GM20431 (cell line): ENCODE measurements at regions not wholly inside any gene's neighbourhood (a gene's known extent, or its start where the extent isn't known, plus 50 kb on each side); places are given as distances from the start of the nearest gene placed in this dataset.
"Not testable (repeated sequence)": the region's sequence is repeated elsewhere in the genome, so short reads cannot be mapped to it uniquely, and the experiment has no call there.

Experiments
- in situ Hi-C: fragments of 300-500 bp; cut with MseI, MboI; formaldehyde crosslinking; loops from one replicate; pipeline ENCODE4 v1.15.0; 2020; ENCODE audit warnings: low sequenced_read_pairs; ENCODE audit not compliant: unreplicated experiment

DNA sequence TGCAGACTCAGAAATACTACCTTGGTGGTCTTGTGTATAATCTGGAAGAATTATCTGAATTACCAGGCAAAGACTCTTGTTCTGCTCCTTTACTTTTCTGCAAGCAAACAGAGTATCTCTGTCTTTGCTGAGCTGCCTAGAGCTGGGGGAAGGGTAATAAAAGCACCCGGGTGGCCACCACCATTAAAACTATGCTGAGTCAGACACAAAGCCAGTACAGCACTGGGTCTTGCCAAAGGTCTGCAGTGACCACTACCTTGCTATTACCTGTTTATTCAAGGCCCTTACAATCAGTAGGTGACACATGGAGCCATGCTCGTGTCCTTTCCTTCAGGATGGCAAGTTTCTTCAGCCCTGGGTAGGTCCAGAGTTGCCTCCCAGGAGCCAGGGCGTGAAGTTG lies 420.6 kb upstream of the CNTN5 start:
- in situ Hi-C loops: no loop called here

DNA sequence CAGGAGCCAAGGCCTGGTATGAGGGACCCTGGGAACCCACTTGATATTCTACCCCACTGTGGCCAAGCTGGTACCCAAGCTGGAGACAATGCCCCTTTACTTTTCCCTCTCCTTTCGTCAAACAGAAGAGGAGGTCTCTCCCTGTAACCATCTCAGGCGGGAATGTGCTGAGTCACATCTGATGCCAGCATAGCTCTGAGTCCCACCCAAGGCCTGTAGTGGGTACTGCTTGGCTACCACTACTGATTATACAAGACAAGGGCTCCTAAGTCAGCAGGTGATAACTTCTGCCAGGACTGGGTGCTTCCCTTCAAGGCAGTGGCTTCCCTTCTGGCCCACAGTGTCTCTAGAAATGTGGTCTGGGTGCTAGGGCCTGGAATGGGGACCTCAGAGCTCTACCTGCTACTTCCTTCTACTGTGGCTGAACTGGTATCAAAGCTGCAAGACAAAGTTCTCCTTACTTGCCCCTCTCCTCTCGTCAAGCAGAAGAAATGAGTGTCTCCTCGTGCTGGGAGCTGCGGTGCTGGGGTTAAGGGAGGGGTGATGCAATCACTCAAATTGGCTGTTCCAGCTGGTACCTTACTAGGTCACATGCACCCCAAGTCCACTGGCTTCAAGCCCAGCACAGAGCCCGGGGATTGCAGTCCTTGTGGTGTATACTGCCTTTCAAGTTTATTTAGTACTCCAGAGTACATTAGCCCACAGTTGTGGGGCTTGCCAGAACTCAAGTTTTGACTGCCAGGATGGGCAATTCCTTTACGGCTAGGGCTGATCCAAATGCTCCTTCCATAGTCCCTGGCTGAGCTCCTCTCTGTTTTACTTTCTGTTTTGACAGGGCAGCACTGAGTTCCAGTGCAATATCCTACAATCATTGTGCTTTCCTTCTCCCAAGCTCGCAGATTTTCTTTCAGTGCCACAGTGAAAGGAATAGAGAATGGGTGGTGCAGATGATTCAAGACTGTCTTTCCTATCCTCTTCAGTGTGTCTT lies 419.7 kb upstream of the CNTN5 start:
- in situ Hi-C loops: no loop called here

GRCh38 chr11:98616098-98616655 lies 404.6 kb upstream of the CNTN5 start:
- in situ Hi-C loops: no loop called here

DNA sequence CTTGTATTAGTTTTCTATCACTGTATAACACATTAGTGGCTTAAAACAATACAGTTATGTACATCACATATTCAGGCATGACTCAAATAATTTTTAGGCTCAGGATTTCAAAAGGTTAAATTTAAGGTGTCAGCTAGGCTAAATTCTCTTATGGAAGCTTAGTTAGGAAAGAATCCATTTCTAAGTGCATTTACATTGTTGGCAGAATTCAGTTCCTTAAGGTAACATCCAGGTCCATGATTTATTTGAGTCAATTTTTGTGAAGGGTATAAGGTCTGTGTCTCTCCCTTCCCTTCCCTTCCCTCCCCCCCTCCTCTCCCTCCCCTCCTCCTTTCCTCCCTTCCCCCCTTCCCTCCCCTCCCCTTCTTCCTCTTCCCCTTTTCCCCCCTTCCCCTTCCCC lies 399.0 kb upstream of the CNTN5 start:
- in situ Hi-C loops: no loop called here

DNA sequence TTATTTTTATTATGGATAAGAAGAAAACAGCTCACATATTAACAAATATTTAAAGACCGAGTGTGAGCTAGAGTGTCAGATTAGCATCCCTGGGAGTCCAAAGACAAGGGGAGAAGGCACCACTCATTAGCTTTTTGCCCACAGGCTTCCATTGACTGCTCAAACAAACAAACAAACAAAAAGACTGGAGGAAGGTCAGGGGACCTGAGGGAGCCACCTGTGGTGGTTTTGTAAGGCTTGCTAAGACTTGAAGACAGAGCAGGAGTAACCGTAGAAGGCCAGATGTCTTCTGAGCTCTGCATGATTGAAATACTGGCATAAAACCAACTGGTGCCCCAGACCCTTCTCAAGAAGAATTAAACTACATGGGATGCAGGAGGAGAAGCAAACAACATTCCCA lies 395.2 kb upstream of the CNTN5 start:
- in situ Hi-C loops: no loop called here

DNA sequence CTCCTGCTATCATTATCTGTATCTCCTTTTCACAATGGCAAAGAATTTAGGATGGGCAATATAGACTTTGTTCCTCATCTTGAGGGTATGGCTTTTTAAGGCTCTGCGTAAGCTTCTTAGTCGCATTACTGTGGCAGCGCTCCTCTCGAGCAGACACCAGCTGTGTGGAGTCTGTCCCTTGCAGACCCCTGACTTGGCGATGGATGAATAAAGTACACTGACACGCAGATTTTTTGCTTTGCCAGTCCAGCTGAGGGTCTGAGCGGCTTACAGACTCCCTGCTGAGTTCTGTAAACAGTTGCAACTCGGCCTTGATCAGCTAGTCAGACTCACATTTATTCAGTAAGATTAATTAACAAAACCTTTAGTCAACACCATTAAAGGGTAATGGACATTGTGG lies 390.0 kb upstream of the CNTN5 start:
- in situ Hi-C loops: no loop called here

GRCh38 chr11:98657711-98658110 lies 363.0 kb upstream of the CNTN5 start:
- in situ Hi-C loops: no loop called here

DNA sequence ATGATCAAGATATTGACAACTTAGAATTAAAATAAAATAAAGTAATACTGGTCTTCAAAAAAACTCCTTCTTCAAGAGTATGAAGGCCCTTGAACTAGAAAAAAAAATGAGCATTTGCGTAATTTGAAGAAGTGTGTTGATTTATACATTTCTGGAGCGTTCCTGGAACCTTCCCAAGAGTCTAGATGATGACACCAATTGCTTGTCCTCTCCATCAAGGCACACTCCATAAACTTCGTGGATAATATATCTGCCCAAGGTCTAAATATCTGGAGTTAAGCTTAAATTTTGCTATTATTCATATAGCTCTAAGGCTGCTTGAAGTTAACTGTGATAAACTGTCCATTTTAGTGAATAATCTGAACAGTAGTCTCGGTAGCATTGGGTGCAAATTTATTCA lies 361.3 kb upstream of the CNTN5 start:
- in situ Hi-C loops: no loop called here

DNA sequence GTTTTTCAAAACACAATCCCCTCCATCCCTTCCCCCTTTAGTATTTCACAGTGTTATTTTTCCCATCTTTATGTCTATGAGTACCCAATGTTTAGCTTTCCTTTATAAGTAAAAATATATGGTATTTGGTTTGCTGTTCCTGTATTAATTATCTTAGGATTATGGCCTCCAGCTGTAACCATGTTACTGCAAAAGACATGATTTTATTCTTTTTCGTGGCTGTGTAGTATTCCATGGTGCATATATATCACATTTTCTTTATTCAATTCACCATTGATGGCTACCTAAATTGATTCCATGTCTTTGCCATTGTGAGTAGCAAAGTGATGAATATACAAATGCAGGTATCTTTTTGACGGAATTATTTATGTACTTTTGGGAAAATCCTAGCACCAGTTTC lies 346.4 kb upstream of the CNTN5 start:
- in situ Hi-C loops: no loop called here

GRCh38 chr11:98679673-98680072 lies 341.1 kb upstream of the CNTN5 start:
- in situ Hi-C loops: no loop called here

- in situ Hi-C loops: no loop called here
These were observed 319.2 kb upstream of the CNTN5 start for GRCh38 chr11:98701541-98701940.

- in situ Hi-C loops: no loop called here
These were observed 316.8 kb upstream of the CNTN5 start for GRCh38 chr11:98703779-98704556.

DNA sequence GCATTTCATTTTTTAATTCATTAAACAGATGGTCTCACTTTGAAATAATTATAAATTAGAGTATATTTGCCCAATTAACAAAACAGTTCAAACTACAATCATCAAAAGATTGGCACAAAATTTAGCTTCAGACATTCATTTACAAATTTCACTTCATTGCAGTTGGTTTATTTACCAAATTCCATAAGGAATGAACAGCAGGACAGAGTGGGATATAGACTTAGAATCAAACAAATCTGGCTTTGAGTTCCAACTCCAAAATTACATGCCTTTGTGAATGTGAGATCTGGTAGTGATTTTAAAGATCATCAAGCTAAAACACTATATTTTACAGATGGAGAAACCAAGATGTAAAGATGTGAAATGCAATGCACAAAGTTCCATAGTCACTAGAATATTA lies 310.7 kb upstream of the CNTN5 start:
- in situ Hi-C loops: no loop called here

DNA sequence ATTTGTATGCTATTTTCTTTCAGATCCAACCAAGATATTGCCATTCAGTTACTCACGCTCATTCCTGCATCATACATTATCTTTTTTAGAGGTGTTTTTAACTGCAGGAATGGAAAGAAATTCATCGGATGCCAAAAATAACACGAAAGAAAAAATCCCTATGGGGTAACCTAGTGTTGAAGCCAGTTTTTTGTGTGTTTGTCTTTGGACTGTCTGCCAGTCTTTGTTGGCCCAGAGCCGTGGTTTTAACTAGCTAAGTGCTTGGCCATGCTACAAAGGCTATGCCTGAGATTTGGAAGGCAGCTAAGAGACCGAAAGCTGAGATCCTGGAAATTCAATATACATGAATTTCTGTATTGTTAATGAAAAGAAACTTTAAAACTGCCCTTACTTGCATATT lies 309.8 kb upstream of the CNTN5 start:
- in situ Hi-C loops: no loop called here

- in situ Hi-C loops: no loop called here
These were observed 299.8 kb upstream of the CNTN5 start for GRCh38 chr11:98720951-98721350.

- in situ Hi-C loops: no loop called here
These were observed 295.3 kb upstream of the CNTN5 start for GRCh38 chr11:98725471-98725870.

DNA sequence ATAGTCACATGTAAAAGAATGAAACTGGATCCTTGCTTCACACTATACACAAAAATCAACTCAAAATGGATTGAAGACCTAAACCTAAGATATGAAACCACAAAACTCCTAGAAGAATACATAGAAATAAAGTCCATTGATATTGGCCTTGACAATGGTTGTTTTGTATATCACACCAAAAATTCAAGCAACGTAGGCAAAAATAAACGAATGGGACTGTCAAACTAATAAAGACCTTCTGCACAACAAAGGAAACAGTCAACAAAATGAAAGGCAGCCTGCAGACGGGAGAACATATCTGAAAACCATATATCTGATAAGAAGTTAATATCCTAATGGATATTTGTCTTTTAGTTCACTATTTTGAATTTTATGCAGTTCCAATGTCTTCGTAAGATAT lies 292.3 kb upstream of the CNTN5 start:
- in situ Hi-C loops: no loop called here

- in situ Hi-C loops: no loop called here
These were observed 291.6 kb upstream of the CNTN5 start for GRCh38 chr11:98729118-98729517.

DNA sequence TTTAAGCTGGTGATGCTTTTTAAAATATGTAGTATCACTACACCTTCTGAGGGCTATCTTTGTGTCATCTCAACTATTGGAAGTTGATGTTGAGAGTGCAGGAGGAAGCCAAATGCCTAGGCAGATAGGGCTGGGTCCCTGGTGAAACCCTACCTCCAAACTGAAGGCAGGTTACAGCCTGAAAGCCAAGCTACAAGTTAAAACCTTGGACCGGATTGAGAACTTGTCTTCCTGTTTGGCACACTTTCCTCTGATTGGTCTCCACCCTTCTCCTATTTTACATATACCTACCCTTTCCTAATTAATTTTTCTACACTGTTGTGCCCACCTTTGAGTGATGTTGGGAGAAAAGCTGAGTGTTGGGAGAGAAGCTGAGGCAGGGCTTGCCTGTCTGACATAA lies 287.8 kb upstream of the CNTN5 start:
- in situ Hi-C loops: no loop called here

- in situ Hi-C loops: not testable (repeated sequence)
These were observed 287.4 kb upstream of the CNTN5 start for GRCh38 chr11:98733378-98733777.

DNA sequence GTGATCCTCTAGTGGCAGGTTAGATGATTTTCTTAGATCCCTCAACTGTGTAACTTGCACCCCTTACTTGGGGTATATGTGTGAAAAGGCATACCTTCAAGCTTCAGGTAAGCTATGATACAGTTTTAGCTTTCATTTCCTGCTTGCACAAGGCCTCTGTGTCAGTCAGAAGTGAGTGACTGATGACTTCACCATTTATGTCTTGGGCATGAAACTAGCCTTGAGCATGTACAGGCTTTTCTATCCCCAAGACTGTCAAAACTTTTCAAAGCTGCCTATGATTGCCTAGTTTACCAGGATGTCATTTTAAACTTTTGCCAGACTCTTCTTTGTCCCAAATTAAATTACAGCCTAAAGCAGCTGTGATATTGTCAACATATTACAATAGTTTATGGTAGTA lies 286.1 kb upstream of the CNTN5 start:
- in situ Hi-C loops: no loop called here
